HG02588 (cell line): ENCODE measurements at regions not wholly inside any gene's neighbourhood (a gene's known extent, or its start where the extent isn't known, plus 50 kb on each side); places are given as distances from the start of the nearest gene placed in this dataset.
"Not testable (repeated sequence)": the region's sequence is repeated elsewhere in the genome, so short reads cannot be mapped to it uniquely, and the experiment has no call there.

Experiments
- ATAC-seq: cut with Tn5 transposase; IDR thresholded peaks from one replicate; pipeline ENCODE4 v1.9.1; 2021; ENCODE audit warnings: mild to moderate bottlenecking, moderate library complexity; ENCODE audit not compliant: unreplicated experiment

DNA sequence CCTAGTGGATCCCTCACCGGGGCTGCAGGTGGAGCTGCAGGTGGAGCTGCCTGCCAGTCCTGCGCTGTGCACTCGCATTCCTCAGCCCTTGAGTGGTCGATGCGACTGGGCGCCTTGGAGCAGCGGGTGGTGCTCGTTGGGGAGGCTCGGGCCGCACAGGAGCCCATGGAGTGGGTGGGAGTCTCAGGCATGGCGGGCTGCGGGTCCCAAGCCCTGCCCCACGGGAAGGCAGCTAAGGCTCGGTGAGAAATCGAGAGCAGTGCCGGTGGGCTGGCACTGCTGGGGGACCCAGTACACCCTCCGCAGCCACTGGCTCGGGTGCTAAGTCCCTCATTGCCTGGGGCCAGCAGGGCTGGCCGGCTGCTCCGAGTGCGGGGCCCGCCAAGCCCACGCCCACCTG is 351.8 kb upstream of the CITED2 start:
- ATAC-seq = not testable (repeated sequence)

DNA sequence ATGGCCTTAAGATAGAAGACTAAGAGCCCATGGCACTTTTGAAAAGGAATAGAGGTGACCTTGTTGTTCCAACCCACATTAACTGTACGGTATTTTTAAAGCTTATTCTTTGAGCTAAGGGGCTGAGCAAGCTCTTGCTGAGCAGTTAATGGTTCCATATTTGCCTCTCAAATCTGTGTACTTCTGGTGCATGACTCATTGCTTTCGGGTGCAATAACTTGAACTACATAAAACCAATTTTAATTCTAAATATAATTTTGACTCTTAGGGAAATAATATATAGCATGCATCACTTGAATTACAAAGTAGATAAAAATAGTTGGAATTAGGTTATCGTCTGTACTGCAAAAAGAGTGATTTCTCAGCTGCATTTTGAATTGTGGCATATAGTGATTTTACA is 348.1 kb upstream of the CITED2 start:
- no peak for ATAC-seq

DNA sequence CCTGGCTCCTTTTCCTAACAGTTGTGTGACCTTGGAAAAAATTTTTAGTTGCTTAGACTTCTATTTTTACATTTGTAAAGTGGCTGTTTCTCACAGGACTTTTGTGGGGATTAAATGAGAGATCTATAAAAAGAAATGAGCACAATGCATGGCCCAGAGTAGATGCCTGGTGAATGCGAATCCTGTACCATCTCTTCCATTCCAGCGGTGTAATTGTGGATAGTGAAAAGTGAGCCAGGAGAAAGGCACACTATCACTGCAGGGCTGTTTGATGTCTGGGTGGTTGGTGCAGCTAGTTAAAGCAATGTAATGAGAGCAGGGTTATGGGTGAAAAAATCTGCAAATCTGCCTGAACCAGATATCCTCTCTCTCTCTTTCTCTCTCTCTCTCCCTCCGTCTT is 347.5 kb upstream of the CITED2 start:
- no peak for ATAC-seq

GRCh38 chr6:139713900-139714506 is 339.6 kb upstream of the CITED2 start:
- ATAC-seq = no peak

GRCh38 chr6:139713424-139713823 is 339.0 kb upstream of the CITED2 start:
- ATAC-seq = no peak

- no peak for ATAC-seq
These were observed 338.4 kb upstream of the CITED2 start for GRCh38 chr6:139712830-139713229.

- ATAC-seq = no peak
These were observed 337.5 kb upstream of the CITED2 start for GRCh38 chr6:139711804-139712585.

DNA sequence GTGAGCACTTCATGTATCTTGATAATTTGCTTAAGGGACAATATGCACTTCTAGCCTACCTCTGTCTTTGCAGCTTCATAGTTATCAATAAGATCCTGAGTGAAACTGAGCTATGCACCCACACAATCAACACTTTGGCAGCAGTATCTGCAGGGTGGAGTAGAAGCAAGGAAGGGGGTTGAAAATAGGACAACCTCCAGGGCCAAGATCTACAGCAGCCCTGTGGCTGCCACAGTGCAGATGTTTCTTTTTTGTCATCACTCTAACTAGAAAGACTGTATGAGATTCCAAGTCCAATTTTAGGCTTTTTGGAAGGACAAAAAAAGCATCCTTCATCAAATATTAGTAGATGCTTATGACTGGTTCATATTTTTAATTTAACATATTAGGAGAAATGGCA is 336.1 kb upstream of the CITED2 start:
- ATAC-seq = no peak

DNA sequence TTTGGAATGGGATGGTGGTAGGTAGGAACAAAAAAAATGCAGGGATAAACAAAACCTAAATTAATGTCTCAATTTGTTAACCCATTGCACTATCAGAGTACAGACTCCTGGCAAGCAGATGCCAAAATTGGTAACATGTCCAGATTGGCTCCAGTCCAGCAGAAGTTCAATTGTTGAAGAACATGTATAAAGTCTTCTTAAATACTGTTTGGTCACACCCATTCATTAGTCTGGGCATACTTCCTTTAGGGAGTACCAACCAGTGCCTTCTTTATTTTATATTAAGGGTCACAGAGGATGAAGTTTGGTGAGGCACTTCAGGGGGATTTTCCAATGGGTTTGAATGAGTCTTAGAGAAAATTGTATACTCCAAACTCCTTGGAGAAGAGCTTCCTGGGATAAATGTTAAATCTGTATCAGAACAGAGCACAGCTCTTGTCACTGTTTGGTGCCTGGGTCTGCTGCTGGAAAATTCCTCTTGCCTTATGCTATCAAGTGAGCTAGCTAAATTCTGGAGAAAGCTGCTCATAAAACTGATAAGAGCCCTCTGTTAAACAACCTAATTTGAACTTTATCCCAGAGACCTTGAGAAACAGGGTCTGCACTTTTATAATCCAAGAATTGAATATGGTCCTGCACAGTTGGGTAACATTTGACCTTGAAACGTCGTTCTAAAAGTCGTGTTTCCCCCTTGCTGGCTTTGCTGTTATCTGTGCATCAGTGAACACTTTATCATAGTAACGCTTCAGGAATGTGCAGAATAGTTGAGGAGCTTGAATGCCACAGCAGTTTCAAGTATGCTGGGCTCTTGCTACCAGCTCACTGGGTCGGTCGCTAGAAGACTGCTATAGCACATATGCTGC is 334.1 kb upstream of the CITED2 start:
- ATAC-seq = no peak

DNA sequence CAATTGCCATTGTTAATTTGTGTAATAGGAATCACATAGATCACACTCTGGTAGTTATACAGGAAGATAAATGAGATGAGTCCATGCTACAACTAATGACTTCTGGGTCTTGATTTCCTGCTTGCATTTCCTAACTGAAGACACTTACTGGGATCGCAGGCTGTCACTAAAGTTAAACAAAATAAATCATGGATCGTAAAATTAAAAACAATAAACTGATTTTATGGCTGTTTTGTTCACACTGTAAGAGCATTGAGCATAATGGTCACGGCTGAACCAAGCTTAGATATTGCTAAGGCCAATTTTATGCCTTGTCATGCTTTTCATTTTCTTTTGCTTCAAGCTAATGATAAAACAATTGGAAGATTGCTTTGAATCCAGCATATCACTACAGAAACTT is 332.5 kb upstream of the CITED2 start:
- no peak for ATAC-seq

- no peak for ATAC-seq
These were observed 330.8 kb upstream of the CITED2 start for GRCh38 chr6:139705284-139705683.

- ATAC-seq = no peak
These were observed 329.3 kb upstream of the CITED2 start for GRCh38 chr6:139703780-139704179.

GRCh38 chr6:139702706-139703105 is 328.3 kb upstream of the CITED2 start:
- no peak for ATAC-seq

DNA sequence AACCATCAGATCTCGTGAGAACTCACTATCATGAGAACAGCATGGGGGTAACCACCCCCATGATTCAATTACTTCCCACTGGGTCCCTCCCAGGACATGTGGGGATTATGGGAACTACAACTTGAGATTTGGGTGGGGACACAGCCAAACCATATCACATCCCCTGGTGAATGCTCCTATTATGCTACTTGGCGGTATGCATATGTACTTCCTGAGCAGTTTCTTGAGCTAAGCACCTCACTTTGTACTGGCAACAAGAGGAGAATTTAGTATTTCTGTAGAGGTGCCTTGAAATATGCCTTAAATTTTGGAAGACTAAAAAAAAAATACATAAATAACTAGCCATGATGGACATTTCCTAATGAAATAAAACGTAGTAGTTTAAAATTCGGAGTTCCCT is 327.2 kb upstream of the CITED2 start:
- no peak for ATAC-seq

- ATAC-seq = no peak
These were observed 326.6 kb upstream of the CITED2 start for GRCh38 chr6:139701003-139701402.

DNA sequence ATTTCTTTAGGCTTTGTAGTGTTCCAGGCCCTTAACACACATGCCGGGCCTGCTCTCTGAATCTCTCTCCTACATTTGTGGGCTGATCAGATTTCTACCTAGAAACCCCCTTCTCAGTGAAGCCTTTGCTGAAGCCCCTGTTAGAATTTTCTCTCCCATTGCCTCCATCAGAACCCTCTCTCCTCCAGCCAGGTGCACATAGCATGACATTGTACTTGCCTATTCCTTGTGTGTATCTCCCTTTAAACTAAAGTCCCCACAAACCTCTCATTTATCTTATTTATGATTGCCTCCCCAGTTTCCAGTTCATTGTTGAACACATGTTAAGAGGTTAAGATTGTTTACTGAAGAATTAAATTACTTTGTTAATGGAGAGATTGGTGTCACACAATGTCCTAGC is 325.5 kb upstream of the CITED2 start:
- ATAC-seq = no peak

GRCh38 chr6:139699335-139699734 is 324.9 kb upstream of the CITED2 start:
- ATAC-seq = no peak

DNA sequence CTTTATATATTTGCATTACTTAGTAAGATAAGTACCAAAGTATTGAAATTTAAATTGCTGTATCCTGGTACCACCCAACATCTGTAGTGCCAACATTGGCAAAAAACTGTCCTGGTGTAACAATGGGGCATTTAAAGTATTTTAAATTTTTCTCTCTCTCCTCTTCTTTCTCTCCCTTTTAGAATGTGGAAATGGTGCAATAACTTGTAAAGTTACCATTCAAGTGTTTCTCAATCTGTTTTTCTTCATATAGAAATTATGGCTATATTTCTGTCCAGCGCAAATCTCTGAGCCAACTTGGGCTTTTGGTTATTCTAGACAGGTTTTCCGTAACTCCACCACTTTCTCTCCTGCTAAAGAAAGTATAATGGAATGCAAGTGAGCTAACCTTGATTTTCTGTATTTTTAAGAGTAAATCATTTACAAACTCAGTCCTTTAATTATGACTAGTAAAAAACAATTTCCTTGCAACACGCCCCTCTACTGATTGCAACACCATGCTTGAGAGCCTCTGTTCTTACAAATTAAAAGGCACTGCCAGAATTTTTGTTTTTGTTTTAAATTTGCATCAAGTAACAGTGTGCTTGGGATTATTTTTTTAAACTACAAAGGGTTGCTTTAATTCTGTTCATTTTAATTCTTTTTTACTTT is 324.2 kb upstream of the CITED2 start:
- ATAC-seq = no peak

DNA sequence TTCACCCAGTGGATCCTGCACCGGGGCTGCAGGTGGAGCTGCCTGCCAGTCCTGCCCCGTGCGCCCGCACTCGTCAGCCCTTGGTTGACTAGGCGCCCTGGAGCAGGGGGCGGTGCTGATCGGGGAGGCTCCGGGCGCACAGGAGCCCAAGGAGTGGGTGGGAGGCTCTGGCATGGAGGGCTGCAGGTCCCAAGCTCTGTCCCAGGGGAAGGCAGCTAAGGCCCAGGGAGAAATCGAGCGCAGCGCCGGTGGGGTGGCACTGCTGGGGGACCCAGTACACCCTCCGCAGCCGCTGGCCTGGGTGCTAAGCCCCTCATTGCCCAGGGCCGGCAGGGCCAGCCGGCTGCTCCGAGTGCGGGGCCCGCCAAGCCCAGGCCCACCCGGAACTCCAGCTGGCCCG is 323.4 kb upstream of the CITED2 start:
- not testable (repeated sequence) for ATAC-seq

- ATAC-seq = not testable (repeated sequence)
These were observed 322.5 kb upstream of the CITED2 start for GRCh38 chr6:139696991-139697390.

DNA sequence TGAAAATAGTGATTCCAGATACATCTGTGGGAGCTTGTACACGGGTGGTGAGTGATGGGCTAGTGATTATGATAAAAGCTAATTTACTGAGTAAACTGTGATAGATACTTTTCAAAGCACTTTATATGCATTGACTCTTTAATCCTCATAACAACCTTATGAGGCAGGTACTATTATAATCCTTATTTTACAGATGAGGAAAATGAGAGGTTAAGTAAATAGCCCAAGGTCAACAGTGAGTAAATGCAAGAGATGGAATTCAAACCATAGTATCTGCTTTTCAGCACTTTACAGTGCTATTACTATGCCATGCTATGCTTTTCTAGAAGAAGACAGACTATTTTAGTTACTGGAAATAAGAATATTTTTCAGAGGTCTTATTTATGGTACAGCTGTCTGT is 320.9 kb upstream of the CITED2 start:
- ATAC-seq = no peak
